HG02588 (cell line): ENCODE measurements at regions not wholly inside any gene's neighbourhood (a gene's known extent, or its start where the extent isn't known, plus 50 kb on each side); places are given as distances from the start of the nearest gene placed in this dataset.

Experiments used
- ATAC-seq: cut with Tn5 transposase; IDR thresholded peaks from one replicate; pipeline ENCODE4 v1.9.1; 2021; ENCODE audit warnings: mild to moderate bottlenecking, moderate library complexity; ENCODE audit not compliant: unreplicated experiment

DNA sequence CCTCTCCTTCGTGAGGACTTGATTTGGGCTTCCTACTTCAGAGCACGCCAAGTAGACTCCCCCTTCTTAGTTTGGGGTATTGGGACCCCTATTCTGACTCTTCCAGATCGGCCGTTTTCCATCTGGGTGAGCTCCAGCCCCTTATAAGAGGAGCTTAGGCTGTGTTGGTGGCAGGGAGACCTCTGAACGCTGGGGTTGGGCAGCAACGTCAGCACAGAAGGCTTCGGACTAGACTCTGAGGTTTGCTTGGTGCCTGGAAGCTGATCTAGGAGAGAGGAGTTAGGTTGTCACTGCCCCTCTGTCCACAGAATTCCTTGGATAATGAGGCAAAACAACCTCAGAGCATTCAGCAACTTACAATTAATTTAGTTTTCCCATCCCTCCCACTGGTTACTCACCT is 99.2 kb upstream of the RTL1 start:
- no peak for ATAC-seq

DNA sequence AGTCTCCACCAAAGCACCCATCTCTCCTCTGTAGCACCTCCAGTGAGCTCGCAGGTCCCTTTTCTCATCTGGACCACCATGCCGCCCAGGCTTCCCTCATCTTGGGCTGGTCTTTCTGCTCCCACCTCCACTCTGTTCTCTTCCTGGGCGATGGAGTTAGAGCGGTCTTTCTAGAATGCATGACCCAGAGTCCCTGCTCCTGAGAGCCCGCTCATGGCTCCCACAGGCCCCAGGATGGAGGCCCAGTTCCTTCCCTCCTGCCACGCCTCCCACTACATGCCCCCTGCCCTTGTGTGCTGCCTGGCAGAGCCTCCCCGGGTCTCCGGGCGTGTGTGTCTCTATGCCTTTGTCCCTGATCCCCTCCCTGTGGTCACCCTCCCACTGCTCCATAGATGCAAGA is 100.7 kb upstream of the RTL1 start:
- ATAC-seq = no peak

DNA sequence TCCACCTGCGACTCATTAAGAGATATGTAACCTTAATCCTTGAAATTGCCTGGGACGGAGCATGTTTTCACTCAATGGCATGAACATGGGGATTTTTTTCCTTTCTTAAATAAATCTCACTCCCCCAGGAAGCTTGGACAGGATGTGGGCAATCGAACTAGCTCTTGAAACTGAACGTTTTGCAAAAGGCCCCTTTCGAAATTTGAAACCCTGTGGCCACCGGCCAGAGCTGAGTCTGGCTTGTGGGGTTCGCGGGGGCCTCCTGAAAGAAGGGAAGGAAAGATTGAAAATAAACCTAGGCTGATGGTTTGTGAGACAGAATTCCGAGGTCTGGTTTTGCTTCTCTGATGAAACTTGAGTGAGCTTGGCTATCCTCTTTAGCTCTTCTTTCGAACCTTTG is 101.4 kb upstream of the RTL1 start:
- ATAC-seq = no peak

DNA sequence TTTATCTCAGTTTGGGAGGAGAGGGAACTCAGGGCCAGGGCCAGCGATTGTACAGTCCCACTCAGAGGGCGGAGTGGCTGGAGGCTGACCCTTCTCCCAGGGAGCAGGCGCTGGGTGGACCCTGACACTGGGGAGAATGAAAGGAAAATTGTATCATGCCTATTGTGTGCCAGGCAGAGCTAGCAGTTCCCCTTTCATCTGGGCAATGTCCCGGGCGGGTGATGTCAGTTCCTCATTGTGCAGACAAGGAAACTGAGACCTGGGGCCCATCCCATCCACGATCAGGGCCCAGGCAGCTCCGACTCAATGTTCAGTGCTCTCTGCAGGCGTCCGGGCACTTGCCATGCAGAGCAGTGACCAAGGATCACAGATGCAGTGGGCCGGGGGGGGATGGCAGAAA is 101.9 kb upstream of the RTL1 start:
- no peak for ATAC-seq

DNA sequence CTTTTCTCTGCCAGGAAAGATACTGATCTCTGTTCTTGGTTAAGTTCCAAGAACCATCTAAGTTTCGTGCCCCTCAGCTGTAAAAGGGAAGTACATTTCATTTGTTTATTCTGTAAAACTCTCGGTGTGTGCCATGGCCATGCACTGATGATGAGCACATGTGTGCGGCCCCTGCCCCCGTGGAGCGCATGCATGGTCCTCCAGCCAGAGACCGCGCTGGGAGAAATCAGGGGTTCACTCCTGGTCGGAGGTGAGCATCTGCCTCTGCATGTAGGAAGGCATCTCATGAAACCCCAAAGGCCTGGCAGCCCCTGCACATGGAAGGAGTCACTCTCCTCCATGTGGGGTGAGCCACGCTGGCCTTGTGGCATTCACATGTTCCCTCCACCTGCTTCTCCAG is 102.5 kb upstream of the RTL1 start:
- no peak for ATAC-seq

DNA sequence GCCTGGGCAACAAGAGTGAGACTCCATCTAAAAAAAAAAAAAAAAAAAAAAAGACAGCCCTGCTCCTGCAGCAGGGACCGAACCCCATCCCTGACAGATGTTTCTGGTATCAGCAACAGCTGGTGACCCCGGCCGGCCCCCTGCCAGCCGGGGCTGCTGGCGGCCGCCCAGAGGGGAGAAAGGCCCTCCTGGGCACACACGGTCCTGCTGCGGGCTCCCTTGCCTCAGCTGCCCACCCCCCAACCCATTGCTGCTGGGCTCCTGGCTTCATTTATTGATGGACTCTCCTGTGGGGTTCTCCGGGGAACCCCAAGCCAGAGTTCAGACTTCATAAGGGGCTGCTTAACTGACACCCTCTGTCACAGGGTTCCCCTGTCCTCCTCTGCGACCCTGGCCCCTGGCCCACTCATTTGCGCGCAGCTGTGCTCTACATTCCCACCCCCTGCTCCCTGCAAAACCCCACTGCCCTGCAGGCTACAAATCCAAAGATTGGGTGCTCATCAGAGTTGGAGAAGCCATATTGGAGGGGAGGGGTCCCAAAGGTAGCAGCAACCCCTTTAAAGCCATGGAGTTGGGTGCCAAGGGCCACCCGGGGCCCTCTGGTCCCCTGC is 103.6 kb upstream of the RTL1 start:
- no peak for ATAC-seq

DNA sequence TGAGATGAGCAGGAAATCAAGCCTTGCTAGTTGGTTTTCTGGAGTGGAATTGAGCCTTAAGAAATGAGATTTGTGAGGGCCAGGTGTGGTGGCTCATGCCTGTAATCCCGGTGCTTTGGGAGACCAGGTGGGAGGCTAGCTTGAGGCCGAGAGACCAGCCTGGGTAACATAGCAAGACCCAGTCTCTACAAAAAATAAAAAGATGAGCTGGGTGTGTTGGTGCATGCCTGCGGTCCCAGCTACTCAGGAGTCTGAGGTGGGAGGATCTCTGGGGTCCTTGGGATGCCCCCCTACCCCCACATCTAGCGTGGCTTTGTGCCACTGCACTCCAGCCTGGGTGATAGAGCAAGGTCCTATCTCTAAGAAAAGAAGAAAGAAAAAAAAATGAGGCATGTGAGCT is 104.2 kb upstream of the RTL1 start:
- ATAC-seq = no peak

DNA sequence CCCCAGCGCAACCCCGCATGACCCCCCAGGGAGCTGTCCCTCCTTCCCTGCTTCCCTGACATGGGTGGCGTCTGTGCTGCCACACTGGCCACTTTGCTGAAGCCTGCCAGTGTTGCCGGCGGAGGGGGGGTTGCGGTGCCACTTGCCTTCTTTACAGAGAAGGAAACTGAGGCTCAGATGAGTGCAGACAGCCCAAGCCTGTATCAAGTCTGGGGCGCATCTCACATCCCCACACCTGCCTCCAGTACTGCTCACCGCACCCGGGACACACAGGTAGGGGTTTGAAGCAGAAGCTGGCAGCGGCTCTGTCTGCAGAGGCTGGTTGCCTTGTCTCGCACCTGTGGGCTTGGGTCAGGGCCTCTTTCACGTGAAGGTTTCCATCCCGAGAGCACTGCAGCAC is 104.7 kb upstream of the RTL1 start:
- no peak for ATAC-seq

DNA sequence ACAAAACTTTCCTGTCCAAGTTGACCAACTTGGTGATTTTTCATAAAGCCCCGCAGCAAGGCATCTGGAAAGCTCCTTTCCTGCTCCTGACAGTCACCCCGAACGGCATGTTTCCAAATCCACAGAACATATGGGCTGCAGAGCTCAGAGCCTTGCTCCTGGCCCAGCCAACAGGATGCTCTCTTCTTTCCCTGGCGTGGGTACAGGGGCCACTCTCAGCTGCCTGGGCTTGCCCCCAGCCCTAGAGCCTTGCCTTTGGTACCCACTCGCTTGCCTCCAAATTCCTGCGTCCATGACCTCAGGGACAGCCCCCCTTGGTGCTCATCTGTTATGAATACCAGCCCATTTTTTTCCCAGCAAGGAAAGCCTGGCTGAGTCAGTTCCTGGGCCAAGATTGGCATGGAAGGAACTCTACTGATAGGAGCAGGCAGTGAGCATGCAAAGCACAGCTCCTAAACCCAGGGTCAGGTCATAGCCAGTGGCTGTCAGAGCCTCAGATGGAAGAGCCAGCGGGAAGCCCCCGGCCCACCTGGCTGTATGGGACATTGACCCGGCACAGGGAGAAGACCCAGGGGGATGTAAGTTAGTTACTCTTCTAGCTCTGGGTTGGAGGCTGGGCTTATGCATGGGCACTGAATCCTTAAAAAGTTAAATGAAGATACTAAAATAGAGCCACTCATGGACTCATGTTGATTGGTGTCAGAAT is 105.3 kb upstream of the RTL1 start:
- ATAC-seq = no peak

DNA sequence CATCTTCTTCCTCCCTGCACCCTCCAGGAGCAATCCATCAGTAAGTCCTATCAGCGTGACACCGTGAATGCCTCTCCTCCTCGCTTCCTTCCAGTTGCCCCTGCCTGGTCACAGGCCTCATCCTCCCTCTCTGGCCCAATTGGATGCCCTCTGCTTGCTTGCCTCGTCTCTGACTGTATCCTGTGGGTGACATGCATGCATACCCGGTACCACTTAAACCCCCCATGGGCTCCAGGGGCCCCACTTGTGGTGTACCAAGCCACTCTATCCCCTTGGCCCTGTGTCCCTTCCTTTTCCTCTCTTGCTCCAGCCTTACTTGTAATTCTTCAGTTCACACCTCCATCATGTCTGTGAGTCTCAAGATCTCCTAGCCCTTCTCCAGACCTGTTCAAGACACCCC is 106.0 kb upstream of the RTL1 start:
- no peak for ATAC-seq

DNA sequence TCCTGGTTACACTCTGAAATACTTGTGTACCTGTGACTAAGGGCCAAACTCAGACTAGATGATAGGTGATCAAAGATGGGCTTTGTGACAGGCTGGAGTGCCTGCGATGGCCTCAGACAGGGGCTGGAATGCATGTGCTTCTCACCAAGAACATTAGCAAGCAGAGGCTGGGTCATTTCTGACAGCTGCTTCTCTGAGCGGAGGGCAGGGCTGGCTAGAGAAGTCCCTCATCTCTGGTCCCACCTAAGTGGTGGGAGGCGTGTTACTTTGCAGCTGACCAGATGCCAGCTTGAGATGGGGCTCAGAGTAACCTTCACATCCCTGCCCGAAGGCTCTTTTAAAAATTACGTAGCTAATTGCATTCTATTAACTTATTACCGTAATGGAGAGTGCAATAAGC is 106.8 kb upstream of the RTL1 start:
- ATAC-seq = no peak

DNA sequence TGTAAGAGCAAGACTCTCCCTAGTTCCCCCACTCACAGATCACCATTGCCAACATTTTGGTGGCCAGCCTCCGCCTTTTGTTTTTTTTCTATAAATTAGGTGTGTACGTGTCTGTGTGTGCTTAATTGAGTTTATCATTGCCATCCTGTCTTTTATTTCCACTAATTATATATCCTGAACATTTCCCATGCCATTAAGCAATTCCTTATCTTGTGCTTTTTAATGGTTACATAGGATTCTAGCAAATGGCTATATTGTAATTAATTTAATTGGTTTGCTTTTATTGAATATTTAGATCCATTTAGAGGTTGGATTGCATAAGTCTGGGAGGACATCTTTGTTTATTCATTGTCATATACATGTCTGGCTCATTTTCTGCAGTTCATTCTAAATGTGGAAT is 107.3 kb upstream of the RTL1 start:
- no peak for ATAC-seq

DNA sequence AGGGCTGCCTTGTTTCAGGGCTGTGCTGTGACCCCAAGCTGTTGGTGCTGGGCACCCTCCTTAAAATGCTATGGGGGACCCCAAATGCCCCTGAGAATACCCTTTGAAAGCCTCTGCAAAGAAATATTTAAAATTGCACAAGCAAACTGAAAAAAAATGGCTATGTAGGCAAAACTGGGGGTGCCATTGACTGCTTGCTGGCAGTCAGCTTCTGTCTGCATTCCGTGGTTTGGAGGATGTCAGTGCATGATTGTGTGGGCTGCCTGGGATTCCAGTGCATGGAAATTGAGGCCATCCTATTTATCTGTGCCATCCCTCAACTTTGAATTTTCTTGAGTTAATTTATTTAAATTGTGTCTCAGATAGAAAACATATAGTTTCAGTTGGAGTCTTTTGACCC is 113.7 kb upstream of the RTL1 start:
- no peak for ATAC-seq

DNA sequence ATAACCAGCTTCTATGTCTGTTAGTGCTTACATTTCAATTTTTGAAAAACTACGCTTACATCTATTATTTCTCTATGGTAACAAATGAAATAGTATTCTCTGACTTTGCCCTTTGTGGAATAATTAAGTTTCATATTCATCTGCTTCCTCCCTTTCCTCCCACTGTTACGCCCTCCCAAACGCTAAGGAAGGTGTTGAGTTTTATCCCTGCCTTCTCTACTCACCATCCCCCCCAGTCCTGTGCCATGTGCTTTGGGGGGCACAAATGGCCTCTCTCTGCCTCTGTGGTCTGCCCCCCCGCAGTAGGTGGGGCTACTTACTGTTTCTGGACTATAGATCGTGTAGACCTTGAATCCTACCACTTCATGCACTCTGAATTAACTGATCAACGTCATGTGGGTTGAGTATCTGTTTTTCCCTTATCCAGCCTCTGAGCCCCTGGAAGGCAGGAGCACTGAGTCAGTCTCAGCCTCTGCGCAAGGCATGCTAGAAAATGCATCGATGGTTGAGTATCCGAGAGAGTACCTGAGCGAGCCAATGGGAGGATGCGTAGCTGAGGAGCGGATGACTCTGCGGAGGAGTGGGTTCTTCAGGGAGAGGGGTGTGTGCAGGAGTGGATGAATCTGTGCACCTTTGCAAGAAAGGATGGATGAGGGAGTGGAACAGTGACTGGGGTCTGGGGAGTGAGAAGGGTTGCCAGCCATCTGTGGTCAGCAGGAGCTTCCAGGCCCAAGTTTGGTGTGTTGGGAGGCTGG is 114.5 kb upstream of the RTL1 start:
- no peak for ATAC-seq

DNA sequence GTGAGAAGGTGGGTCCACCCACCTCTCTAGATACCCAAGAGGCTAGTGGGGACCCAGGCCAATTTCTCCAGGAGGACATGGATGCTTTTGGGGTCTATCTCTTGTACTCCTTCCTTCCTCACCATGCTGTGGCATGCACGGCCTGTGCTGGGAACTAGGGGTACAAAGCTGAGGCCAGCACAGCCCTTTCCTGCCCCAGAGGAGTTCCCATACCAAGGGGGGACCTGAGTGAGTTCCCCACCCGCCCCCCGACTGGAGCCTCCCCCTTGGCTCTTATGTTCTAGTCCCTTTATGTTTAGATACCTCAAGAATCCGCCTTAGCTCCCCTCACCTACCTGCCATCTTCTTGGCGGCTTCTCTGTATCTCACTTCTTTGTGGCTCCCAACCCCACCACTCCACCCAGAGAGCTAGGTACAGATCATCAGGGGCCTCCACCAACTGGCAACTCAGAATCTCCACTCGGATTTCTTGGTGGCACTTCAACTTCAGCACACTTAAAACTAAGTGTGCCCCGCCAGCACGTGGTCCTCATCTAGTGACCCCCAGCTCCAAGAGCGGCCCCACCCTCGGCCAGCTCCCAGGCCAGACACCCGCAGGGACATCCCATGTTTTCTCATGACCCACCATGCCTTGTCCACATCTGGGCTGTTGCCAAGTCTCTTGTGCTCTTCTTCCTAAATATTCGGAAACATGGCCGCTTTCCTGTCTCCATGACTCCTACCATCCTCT is 115.2 kb upstream of the RTL1 start:
- ATAC-seq = no peak

DNA sequence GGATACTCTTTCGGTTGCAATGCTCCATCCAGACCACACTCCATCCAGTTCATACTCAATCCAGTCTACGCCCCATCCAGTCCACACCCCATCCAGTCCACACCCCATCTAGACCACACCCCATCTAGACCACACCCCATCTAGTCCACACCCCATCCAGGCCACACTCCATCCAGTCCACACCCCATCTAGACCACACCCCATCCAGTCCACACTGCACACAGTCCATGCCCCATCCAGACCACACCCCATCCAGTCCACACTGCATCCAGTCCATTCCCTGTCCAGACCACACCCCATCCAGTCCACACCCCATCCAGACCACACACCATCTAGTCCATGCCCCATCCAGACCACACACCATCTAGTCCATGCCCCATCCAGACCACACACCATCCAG is 116.0 kb upstream of the RTL1 start:
- ATAC-seq = no peak

DNA sequence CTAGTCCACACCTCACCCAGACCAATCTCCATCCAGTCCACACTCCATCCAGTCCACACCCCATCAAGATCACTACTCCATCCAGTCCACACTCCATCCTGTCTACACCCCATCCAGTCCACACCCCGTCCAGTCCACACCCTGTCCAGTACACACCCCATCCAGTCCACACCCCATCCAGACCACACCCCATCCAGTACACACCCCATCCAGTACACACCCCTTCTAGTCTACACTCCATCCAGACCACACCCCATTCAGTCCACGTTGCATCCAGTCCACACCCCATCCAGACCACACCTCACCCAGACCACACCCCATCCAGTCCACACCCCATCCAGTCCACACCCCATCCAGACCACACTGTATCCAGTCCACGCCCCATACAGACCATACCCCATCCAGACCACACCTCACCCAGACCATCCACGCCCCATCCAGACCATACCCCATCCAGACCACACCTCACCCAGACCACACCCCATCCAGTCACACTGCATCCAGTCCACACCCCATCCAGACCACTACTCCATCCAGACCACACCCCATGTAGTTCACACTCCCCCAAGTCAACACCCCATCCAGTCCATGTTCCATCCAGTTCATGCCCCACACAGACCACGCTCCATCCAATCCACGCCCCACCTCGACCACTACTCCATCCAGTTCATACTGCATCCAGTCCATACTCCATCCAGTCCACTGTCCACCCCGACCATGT is 116.6 kb upstream of the RTL1 start:
- ATAC-seq = no peak

DNA sequence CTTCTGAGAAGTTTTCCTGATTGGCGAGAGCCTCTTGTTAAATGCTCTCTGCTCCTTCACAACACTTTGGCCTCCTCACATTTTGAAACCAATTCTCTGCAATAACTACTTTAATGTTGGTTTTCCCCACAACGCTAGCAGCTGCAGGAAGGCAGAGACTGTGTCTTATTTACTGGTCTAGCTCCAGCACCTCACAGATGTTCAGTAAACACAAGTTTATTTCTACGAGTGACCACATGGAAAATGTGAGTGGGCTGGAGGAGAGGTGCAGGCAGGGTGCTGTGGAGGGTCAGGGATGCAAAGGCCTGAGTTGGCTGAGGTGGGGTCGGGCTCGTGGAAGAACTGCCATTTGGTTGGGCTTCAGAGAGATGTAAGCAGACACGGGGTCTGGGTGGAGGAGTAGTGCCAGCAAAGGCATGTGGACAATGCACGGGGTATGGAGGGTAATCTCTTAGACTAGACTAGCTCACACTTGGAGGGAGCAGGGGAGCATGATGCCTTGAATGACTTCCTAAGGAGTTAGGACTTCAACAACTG is 117.4 kb upstream of the RTL1 start:
- no peak for ATAC-seq

DNA sequence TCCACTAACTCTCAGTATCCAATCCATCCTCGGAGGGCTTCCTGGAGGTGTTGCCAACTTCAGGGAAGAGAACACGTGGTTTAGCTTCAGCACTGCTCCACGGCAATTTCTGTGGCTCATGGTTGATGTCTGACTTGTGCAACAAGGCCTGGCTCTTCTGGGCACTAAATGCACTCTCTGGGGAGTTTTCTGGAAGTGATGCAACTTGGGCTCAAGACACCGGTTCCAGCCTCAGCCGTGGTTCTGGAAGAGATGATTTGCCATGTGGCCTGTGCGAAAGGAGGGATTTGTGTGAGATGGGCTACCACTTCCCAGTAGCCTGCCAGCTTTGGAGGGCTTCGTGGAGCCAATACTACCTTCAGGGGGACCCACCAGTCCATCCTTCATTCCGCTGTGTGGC is 118.6 kb upstream of the RTL1 start:
- no peak for ATAC-seq

DNA sequence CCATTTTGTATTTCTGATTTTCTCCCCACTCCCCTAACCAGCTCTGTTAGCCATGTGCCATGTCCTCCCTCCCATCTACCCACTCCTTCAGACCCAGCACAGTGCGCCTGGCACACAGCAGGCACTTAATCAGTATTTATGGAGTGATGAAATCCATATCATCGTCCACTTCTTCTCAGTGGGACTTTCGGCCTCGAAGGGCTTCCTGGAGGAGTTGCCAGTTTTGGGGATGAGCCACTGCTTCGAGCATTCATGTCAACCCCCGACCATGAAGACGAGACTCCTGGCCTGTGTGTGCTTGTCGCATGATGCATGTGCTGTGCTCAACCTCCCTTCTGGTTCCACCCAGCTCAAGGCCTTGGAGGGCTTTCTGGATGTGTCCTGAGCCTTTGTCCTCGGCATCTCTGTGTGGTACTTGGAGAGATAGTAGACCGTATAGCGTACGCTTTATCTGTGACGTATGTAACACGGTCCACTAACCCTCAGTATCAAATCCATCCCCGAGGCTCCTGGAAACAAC is 119.5 kb upstream of the RTL1 start:
- ATAC-seq = no peak

DNA sequence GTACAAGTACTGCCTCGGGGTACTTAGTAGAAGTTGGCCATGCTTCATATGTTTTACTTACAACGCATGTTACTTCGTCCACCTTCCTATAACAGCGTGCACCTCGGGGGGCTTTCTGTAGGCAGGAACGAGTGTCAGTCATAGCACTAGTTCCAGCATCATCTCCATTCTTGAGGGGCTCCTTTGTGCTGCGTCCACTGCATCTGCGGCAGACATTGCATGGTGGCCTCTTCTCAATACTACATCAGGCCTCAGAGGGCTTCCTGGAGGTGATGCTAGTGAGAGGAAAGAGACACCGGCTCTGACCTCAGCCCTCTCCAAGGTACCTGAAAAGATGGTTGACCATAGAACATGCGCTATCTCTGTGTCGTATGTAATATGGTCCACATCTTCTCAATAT is 121.2 kb upstream of the RTL1 start:
- ATAC-seq = no peak
